Peyer's patch (tissue), 4 donors: ENCODE measurements at regions not wholly inside any gene's neighbourhood (a gene's known extent, or its start where the extent isn't known, plus 50 kb on each side); places are given as distances from the start of the nearest gene placed in this dataset.

Experiments used
- DNase-seq, 3 donors: peaks; one replicate each; pipeline ENCODE4 v3.0.0-alpha.2; 2017 to 2019
- H3K27ac ChIP-seq, 4 donors: fragments of 200-600 bp; sonication (generic); one replicate each; pipeline ENCODE4 v1.5.1; 2016 to 2019
- H3K27me3 ChIP-seq, 2 donors: fragments of 200-600 bp; sonication (generic); one replicate each; pipeline ENCODE4 v1.5.1; 2019
- H3K36me3 ChIP-seq, 3 donors: fragments of 200-600 bp; sonication (generic); one replicate each; pipeline ENCODE4 v1.5.1; 2016 to 2019
- H3K4me1 ChIP-seq, 4 donors: fragments of 200-600 bp; sonication (generic); one replicate each; pipeline ENCODE4 v1.5.1; 2016 to 2019
- H3K4me3 ChIP-seq, 4 donors: fragments of 200-600 bp; sonication (generic); 1 replicate in 3 of 4; 2 replicates in 1 of 4; pipeline ENCODE4 v1.5.1; 2016 to 2019; ENCODE audit warnings: mild to moderate bottlenecking in 1 of 4
- H3K9me3 ChIP-seq, 4 donors: fragments of 200-600 bp; sonication (generic); one replicate each; pipeline ENCODE4 v1.5.1; 2016 to 2019; ENCODE audit warnings: mild to moderate bottlenecking in 1 of 4
- POLR2A ChIP-seq, 2 donors: fragments of 450-650 bp; IDR thresholded peaks; one replicate each; pipeline ENCODE4 v1.5.1; 2017; ENCODE audit warnings: antibody characterized with exemption in 2 of 2, mild to moderate bottlenecking in 2 of 2, moderate library complexity in 2 of 2
- TF ChIP-seq, protein P1 (sequence below), 6 experiments: fragments of 450-650 bp in 4 of 6; fragments of 200-600 bp in 2 of 6; sonication (generic) in 1 of 6; IDR thresholded peaks; one replicate each; pipeline ENCODE4 v1.5.1; 2017 to 2019; ENCODE audit warnings: antibody characterized with exemption in 6 of 6, mild to moderate bottlenecking in 3 of 6, moderate library complexity in 1 of 6

DNA sequence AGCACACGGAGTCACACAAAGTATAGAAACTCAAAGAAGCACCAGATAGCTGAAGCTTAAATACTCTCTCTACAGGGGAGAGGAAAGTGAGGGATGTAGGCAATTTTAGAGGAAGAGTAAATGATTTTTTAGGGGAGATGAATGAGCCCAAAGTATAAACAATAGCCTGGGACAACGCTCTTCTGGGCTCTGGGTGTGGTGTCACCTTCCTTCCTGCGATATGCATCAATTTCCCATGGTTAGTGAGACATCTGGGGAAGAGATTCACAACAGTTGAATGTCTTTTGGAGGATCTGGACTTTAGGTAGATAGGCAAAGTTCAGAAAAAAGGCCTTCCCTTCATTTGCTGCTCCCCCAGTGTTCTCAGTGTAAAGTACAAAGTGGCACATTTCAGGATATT is 125.2 kb downstream of the EFHB start:
- Histone ChIP-seq H3K27ac (no peak overlapping the region), H3K36me3 (no peaks in the 10 kb centered on the region), H3K4me1 (no peaks in the 10 kb centered on the region), H3K9me3 (peaks cover 0 to 2% (median under 1%) of the 10 kb centered on the region in 4 donors), H3K4me3 (no peak overlapping the region), H3K27me3 (no peaks in the 10 kb centered on the region)
- DNase-seq: no peak
- TF ChIP-seq POLR2A (IDR thresholded peaks at IDR 0.05): no peak
- TF ChIP-seq, protein P1, sequence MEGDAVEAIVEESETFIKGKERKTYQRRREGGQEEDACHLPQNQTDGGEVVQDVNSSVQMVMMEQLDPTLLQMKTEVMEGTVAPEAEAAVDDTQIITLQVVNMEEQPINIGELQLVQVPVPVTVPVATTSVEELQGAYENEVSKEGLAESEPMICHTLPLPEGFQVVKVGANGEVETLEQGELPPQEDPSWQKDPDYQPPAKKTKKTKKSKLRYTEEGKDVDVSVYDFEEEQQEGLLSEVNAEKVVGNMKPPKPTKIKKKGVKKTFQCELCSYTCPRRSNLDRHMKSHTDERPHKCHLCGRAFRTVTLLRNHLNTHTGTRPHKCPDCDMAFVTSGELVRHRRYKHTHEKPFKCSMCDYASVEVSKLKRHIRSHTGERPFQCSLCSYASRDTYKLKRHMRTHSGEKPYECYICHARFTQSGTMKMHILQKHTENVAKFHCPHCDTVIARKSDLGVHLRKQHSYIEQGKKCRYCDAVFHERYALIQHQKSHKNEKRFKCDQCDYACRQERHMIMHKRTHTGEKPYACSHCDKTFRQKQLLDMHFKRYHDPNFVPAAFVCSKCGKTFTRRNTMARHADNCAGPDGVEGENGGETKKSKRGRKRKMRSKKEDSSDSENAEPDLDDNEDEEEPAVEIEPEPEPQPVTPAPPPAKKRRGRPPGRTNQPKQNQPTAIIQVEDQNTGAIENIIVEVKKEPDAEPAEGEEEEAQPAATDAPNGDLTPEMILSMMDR (IDR thresholded peaks at IDR 0.05): no peak

DNA sequence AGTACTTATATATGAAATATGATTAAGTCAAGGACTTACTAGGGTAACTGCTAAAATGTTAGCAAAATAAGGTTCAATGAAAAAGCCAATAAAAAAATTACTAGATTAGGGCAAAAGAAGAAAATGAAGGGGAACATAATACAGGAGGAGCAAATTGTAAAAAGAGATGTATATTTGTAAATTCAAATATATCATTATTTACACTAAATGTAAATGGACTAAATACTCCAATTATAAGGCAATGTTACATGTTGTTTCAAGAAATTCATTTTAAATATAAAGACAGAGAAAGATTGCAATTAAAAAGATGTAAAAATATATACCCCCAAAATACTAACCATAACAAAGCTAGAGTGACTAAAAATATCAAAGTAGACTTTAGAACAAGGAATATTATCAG is 134.1 kb downstream of the EFHB start:
- no peak overlapping the region for H3K27ac ChIP-seq
- DNase-seq: no peak
- H3K4me3 ChIP-seq: no peak overlapping the region
- TF ChIP-seq, protein P1 (IDR thresholded peaks at IDR 0.05): no peak
- TF ChIP-seq POLR2A (IDR thresholded peaks at IDR 0.05): no peak
- H3K36me3 ChIP-seq: no peaks in the 10 kb centered on the region
- peaks cover 0 to 17% (median 2%) of the 10 kb centered on the region in 4 donors for H3K9me3 ChIP-seq
- no peaks in the 10 kb centered on the region for H3K4me1 ChIP-seq
- H3K27me3 ChIP-seq: no peaks in the 10 kb centered on the region

- Histone ChIP-seq H3K27ac (no peak overlapping the region), H3K4me3 (no peak overlapping the region), H3K9me3 (peaks cover 0 to 17% (median 2%) of the 10 kb centered on the region in 4 donors), H3K36me3 (no peaks in the 10 kb centered on the region), H3K27me3 (no peaks in the 10 kb centered on the region), H3K4me1 (no peaks in the 10 kb centered on the region)
- TF ChIP-seq, protein P1 (IDR thresholded peaks at IDR 0.05): no peak
- no peak for TF ChIP-seq POLR2A (IDR thresholded peaks at IDR 0.05)
- no peak for DNase-seq
Observed at GRCh38 chr3:19799115-19799514, 134.9 kb downstream of the EFHB start.

- no peak for DNase-seq
- H3K4me1 ChIP-seq: no peaks in the 10 kb centered on the region
- TF ChIP-seq POLR2A (IDR thresholded peaks at IDR 0.05): no peak
- TF ChIP-seq, protein P1 (IDR thresholded peaks at IDR 0.05): no peak
- H3K27ac ChIP-seq: no peak overlapping the region
- H3K4me3 ChIP-seq: no peak overlapping the region
- no peaks in the 10 kb centered on the region for H3K36me3 ChIP-seq
- no peaks in the 10 kb centered on the region for H3K27me3 ChIP-seq
- H3K9me3 ChIP-seq: peaks cover 0 to 10% (median 0%) of the 10 kb centered on the region in 4 donors
Observed at GRCh38 chr3:19798324-19798723, 135.7 kb downstream of the EFHB start.

DNA sequence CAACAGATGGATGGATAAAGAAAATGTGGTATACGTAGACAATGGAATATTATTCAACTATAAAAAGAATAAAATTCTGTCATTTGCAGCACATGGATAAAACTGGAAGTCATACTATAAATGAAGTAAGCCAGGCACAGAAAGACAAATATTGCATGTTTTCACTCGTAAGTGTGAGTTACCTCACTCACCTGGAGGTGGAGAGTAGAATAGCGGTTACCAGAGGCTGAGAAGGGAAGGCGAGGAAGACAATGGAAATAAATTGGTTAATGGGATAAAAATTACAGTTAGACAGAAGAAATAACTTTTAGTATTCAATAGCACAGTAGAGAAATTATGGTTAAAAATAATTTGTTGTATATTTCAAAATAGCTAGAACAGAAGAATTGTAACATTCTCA is 141.6 kb downstream of the EFHB start:
- no peaks in the 10 kb centered on the region for H3K4me1 ChIP-seq
- H3K27me3 ChIP-seq: no peaks in the 10 kb centered on the region
- H3K27ac ChIP-seq: no peak overlapping the region
- TF ChIP-seq, protein P1 (IDR thresholded peaks at IDR 0.05): no peak
- H3K4me3 ChIP-seq: no peak overlapping the region
- no peaks in the 10 kb centered on the region for H3K9me3 ChIP-seq
- H3K36me3 ChIP-seq: no peaks in the 10 kb centered on the region
- DNase-seq: no peak

GRCh38 chr3:19775765-19776164 is 158.3 kb downstream of the EFHB start:
- Histone ChIP-seq H3K4me3 (no peak overlapping the region), H3K9me3 (no peaks in the 10 kb centered on the region), H3K27ac (no peak overlapping the region), H3K36me3 (no peaks in the 10 kb centered on the region), H3K27me3 (no peaks in the 10 kb centered on the region), H3K4me1 (peaks cover 0 to 11% (median 0%) of the 10 kb centered on the region in 4 donors)
- TF ChIP-seq POLR2A (IDR thresholded peaks at IDR 0.05): no peak
- TF ChIP-seq, protein P1 (IDR thresholded peaks at IDR 0.05): no peak
- DNase-seq: no peak
